GM21786 (cell line): ENCODE measurements at regions not wholly inside any gene's neighbourhood (a gene's known extent, or its start where the extent isn't known, plus 50 kb on each side); places are given as distances from the start of the nearest gene placed in this dataset.
"Not testable (repeated sequence)": the region's sequence is repeated elsewhere in the genome, so short reads cannot be mapped to it uniquely, and the experiment has no call there.

ENCODE experiments used
- ATAC-seq: cut with Tn5 transposase; IDR thresholded peaks from one replicate; pipeline ENCODE4 v1.9.1; 2021; ENCODE audit not compliant: unreplicated experiment

- no peak for ATAC-seq
Measured at GRCh38 chr2:121148481-121148880, 136.5 kb downstream of the TFCP2L1 start.

GRCh38 chr2:121149384-121149783, 135.6 kb downstream of the TFCP2L1 start:
- no peak for ATAC-seq

GRCh38 chr2:121150126-121150525, 134.9 kb downstream of the TFCP2L1 start:
- no peak for ATAC-seq

- ATAC-seq = no peak
Measured at GRCh38 chr2:121150713-121151112, 134.3 kb downstream of the TFCP2L1 start.

GRCh38 chr2:121151311-121152109, 133.5 kb downstream of the TFCP2L1 start:
- no peak for ATAC-seq

- no peak for ATAC-seq
Measured at GRCh38 chr2:121152861-121153260, 132.1 kb downstream of the TFCP2L1 start.

GRCh38 chr2:121153516-121153915, 131.5 kb downstream of the TFCP2L1 start:
- ATAC-seq = no peak

- no peak for ATAC-seq
Measured at GRCh38 chr2:121155502-121156056, 129.4 kb downstream of the TFCP2L1 start.

GRCh38 chr2:121157481-121157880, 127.5 kb downstream of the TFCP2L1 start:
- not testable (repeated sequence) for ATAC-seq

GRCh38 chr2:121159291-121160071, 125.5 kb downstream of the TFCP2L1 start:
- ATAC-seq = no peak

GRCh38 chr2:121160366-121160765, 124.6 kb downstream of the TFCP2L1 start:
- no peak for ATAC-seq

GRCh38 chr2:121161272-121161671, 123.7 kb downstream of the TFCP2L1 start:
- no peak for ATAC-seq

- no peak for ATAC-seq
Measured at GRCh38 chr2:121162893-121163292, 122.1 kb downstream of the TFCP2L1 start.

GRCh38 chr2:121164042-121164441, 121.0 kb downstream of the TFCP2L1 start:
- no peak for ATAC-seq

- ATAC-seq = no peak
Measured at GRCh38 chr2:121165038-121165542, 119.9 kb downstream of the TFCP2L1 start.
